Endothelial cell (in vitro differentiated cells): ENCODE measurements at regions not wholly inside any gene's neighbourhood (a gene's known extent, or its start where the extent isn't known, plus 50 kb on each side); places are given as distances from the start of the nearest gene placed in this dataset.

ENCODE experiments used
- DNase-seq: peaks from one replicate; pipeline ENCODE4 v3.0.0; 2021; ENCODE audit warnings: low spot score
- H3K27ac Mint-ChIP-seq: one replicate; pipeline ENCODE4 v1.8.0; 2021; ENCODE audit warnings: mixed read lengths, inconsistent platforms; ENCODE audit not compliant: unreplicated experiment
- H3K27me3 Mint-ChIP-seq: one replicate; pipeline ENCODE4 v1.8.0; 2021; ENCODE audit warnings: mild to moderate bottlenecking, moderate library complexity, mixed read lengths, inconsistent platforms; ENCODE audit not compliant: unreplicated experiment
- H3K36me3 Mint-ChIP-seq: one replicate; pipeline ENCODE4 v1.8.0; 2021; ENCODE audit warnings: mild to moderate bottlenecking, low read depth, mixed read lengths, inconsistent platforms; ENCODE audit not compliant: unreplicated experiment
- H3K4me1 Mint-ChIP-seq: one replicate; pipeline ENCODE4 v1.8.0; 2021; ENCODE audit warnings: mild to moderate bottlenecking, mixed read lengths, inconsistent platforms; ENCODE audit not compliant: unreplicated experiment
- H3K4me3 Mint-ChIP-seq: one replicate; pipeline ENCODE4 v1.8.0; 2021; ENCODE audit warnings: mild to moderate bottlenecking, mixed read lengths, inconsistent platforms; ENCODE audit not compliant: unreplicated experiment
- H3K9me3 Mint-ChIP-seq: one replicate; pipeline ENCODE4 v1.8.0; 2021; ENCODE audit warnings: mixed read lengths, inconsistent platforms; ENCODE audit not compliant: unreplicated experiment
- CTCF ChIP-seq: fragments of 200-600 bp; sonication (generic); IDR thresholded peaks from one replicate; pipeline ENCODE4 v1.5.0; 2021; ENCODE audit warnings: antibody characterized with exemption; ENCODE audit not compliant: unreplicated experiment

DNA sequence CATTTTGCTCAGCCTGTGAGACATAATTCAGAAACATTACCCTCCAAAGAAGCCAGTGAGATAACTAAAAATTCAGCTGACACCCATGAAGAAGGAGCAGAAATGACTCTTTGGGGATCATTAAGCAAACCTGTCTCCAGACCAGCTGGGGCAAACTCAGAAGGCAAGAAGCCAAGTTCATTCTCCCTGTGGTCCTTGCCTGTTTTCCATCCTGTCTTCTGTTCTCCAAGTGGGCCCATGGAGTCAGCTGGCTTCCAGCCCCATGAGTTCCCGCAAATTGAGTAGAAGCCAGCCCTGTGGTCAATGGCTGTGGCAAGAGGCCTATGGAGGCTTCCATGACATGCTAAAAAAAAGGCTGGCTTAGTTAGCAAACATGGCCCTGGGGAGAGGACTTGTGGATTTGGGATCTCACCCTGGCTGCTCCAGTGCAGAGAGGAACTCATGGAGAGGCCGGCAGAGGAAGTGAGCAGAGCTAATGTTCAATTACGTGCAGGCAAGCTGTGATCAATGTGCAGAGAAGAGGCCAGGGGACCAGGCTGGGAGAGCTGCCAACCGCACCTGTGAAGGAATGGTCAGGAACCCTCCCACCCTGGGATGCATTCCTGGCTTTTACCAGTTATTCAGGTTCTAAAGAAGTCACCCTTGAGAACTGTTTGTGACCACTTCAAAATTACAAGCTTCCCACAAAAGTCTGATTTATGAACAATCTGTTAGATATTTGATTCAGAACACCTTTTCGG, 229.1 kb downstream of the TSHZ3 start:
- H3K27ac Mint-ChIP-seq: no peak overlapping the region
- H3K4me1 Mint-ChIP-seq: no peaks in the 10 kb centered on the region
- no peak for DNase-seq
- no peaks in the 10 kb centered on the region for H3K36me3 Mint-ChIP-seq
- no peak overlapping the region for H3K4me3 Mint-ChIP-seq
- H3K27me3 Mint-ChIP-seq: peaks cover 4% of the 10 kb centered on the region
- no peaks in the 10 kb centered on the region for H3K9me3 Mint-ChIP-seq
- no peak for TF ChIP-seq CTCF

- Mint-ChIP-seq H3K9me3 (no peaks in the 10 kb centered on the region), H3K27ac (no peak overlapping the region), H3K36me3 (no peaks in the 10 kb centered on the region), H3K27me3 (peaks cover 4% of the 10 kb centered on the region), H3K4me3 (no peak overlapping the region), H3K4me1 (no peaks in the 10 kb centered on the region)
- no peak for DNase-seq
- TF ChIP-seq CTCF: no peak
Measured at GRCh38 chr19:31118986-31119385, 230.2 kb downstream of the TSHZ3 start.

GRCh38 chr19:31118287-31118955, 230.8 kb downstream of the TSHZ3 start:
- H3K4me3 Mint-ChIP-seq: no peak overlapping the region
- H3K36me3 Mint-ChIP-seq: no peaks in the 10 kb centered on the region
- DNase-seq: no peak
- no peak for TF ChIP-seq CTCF
- no peak overlapping the region for H3K27ac Mint-ChIP-seq
- H3K9me3 Mint-ChIP-seq: no peaks in the 10 kb centered on the region
- peaks cover 2% of the 10 kb centered on the region for H3K27me3 Mint-ChIP-seq
- H3K4me1 Mint-ChIP-seq: no peaks in the 10 kb centered on the region

DNA sequence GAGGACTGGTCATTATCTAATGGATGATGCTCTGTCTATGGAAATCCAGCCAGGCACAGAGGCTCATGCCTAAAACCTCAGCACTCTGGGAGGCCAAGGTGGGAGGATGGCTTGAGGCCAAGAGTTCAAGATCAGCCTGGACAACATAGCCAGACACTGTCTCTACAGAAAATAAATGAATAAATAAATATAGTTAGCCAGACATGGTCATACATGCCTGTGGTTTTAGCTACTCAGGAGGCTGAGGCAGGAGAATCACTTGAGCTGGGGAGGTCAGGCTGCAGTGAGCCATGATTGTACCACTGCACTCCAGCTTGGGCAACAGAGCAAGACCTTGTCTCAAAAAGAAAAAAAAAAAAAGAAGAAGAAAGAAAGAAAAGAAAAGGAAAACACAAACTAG, 234.7 kb downstream of the TSHZ3 start:
- no peaks in the 10 kb centered on the region for H3K9me3 Mint-ChIP-seq
- H3K27me3 Mint-ChIP-seq: no peaks in the 10 kb centered on the region
- no peak overlapping the region for H3K27ac Mint-ChIP-seq
- peaks cover 3% of the 10 kb centered on the region for H3K4me1 Mint-ChIP-seq
- no peak overlapping the region for H3K4me3 Mint-ChIP-seq
- no peaks in the 10 kb centered on the region for H3K36me3 Mint-ChIP-seq
- DNase-seq: no peak
- no peak for TF ChIP-seq CTCF

DNA sequence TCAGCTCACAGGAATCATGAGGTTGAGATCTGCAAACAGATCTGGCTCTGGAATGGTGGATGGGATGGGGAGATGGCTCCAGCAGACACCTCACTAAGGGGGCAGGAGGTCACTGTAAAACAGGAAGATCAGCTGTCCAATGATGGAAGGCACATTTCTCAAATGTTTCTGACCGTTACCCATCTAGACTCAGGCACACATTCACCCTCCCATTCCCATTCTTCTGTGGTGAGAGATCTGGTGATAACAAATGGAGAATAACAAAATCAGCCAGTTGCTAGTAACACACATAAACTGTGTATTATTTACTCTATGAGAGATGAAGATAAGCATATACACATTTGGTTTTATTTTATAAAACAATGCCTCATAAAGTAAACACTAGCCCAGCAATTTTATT, 235.9 kb downstream of the TSHZ3 start:
- no peaks in the 10 kb centered on the region for H3K36me3 Mint-ChIP-seq
- H3K4me1 Mint-ChIP-seq: peaks cover 8% of the 10 kb centered on the region
- no peak for TF ChIP-seq CTCF
- no peak overlapping the region for H3K27ac Mint-ChIP-seq
- no peaks in the 10 kb centered on the region for H3K27me3 Mint-ChIP-seq
- no peaks in the 10 kb centered on the region for H3K9me3 Mint-ChIP-seq
- no peak overlapping the region for H3K4me3 Mint-ChIP-seq
- no peak for DNase-seq
